ENCODE measurements at regions not wholly inside any gene's neighbourhood (a gene's known extent, or its start where the extent isn't known, plus 50 kb on each side); places are given as distances from the start of the nearest gene placed in this dataset.

GRCh38 chr17:14902297-14902696 lies 362.8 kb downstream of the PMP22 start:
- Histone ChIP-seq H3K36me3 (no peaks in the 10 kb centered on the region), H3K9me3 (no peaks in the 10 kb centered on the region), H3K4me1 (no peaks in the 10 kb centered on the region), H3K4me3 (no peak overlapping the region), H3K27me3 (no peaks in the 10 kb centered on the region), H3K27ac (no peak overlapping the region)
- intact Hi-C loops (cut with DNase I): no loop called here
- no peak for DNase-seq
- 80 to 87% methylated on average over 3 of the region's 3 CpGs for WGBS, 2 donors
- TF ChIP-seq CTCF (IDR thresholded peaks at IDR 0.05) (no peak), POLR2A (IDR thresholded peaks at IDR 0.05) (no peak)

- intact Hi-C loops (cut with DNase I): no loop called here
- TF ChIP-seq CTCF (IDR thresholded peaks at IDR 0.05) (no peak), POLR2A (IDR thresholded peaks at IDR 0.05) (no peak)
- H3K27ac ChIP-seq: no peak overlapping the region
- H3K36me3 ChIP-seq: no peaks in the 10 kb centered on the region
- H3K27me3 ChIP-seq: no peaks in the 10 kb centered on the region
- WGBS, 2 donors: 80 to 85% methylated on average over 2 of the region's 2 CpGs
- H3K4me3 ChIP-seq: no peak overlapping the region
- no peak for DNase-seq
- H3K4me1 ChIP-seq: no peaks in the 10 kb centered on the region
- no peaks in the 10 kb centered on the region for H3K9me3 ChIP-seq
Measured at GRCh38 chr17:14901376-14901775, 363.8 kb downstream of the PMP22 start.

GRCh38 chr17:14886200-14886739 lies 378.9 kb downstream of the PMP22 start:
- WGBS, 2 donors: 37 to 66% methylated on average over 2 of the region's 2 CpGs
- intact Hi-C loops (cut with DNase I): no loop called here
- TF ChIP-seq CTCF (IDR thresholded peaks at IDR 0.05) (peak in 2 of 6 experiments; percentile 28 to 47), POLR2A (IDR thresholded peaks at IDR 0.05) (no peak)
- peaks cover 0 to 42% (median 14%) of the 10 kb centered on the region in 3 donors for H3K9me3 ChIP-seq
- H3K36me3 ChIP-seq: no peaks in the 10 kb centered on the region
- H3K27me3 ChIP-seq: no peaks in the 10 kb centered on the region
- DNase-seq: no peak
- no peaks in the 10 kb centered on the region for H3K4me1 ChIP-seq
- H3K27ac ChIP-seq: no peak overlapping the region
- H3K4me3 ChIP-seq: no peak overlapping the region

GRCh38 chr17:14882131-14882530 lies 383.0 kb downstream of the PMP22 start:
- TF ChIP-seq CTCF (IDR thresholded peaks at IDR 0.05): no peak
- no peak for TF ChIP-seq POLR2A (IDR thresholded peaks at IDR 0.05)
- no peak overlapping the region for H3K4me3 ChIP-seq
- no peaks in the 10 kb centered on the region for H3K27me3 ChIP-seq
- DNase-seq: no peak
- peaks cover 0 to 28% (median 10%) of the 10 kb centered on the region in 3 donors for H3K9me3 ChIP-seq
- H3K27ac ChIP-seq: no peak overlapping the region
- H3K4me1 ChIP-seq: no peaks in the 10 kb centered on the region
- no peaks in the 10 kb centered on the region for H3K36me3 ChIP-seq
- intact Hi-C loops (cut with DNase I): no loop called here

GRCh38 chr17:14875557-14876412 lies 389.3 kb downstream of the PMP22 start:
- WGBS, 2 donors: 69 to 79% methylated on average over 5 of the region's 5 CpGs
- intact Hi-C loops (cut with DNase I): no loop called here
- no peak overlapping the region for H3K4me3 ChIP-seq
- H3K27me3 ChIP-seq: no peaks in the 10 kb centered on the region
- peaks cover 0 to 34% (median 7%) of the 10 kb centered on the region in 3 donors for H3K4me1 ChIP-seq
- H3K36me3 ChIP-seq: no peaks in the 10 kb centered on the region
- DNase-seq: no peak
- TF ChIP-seq CTCF (IDR thresholded peaks at IDR 0.05) (no peak), POLR2A (IDR thresholded peaks at IDR 0.05) (no peak)
- H3K9me3 ChIP-seq: no peaks in the 10 kb centered on the region
- peak overlapping the region in 3 of 4 donors; percentile 26 to 51 (median 31) for H3K27ac ChIP-seq
